CD14-positive monocyte (primary cell): ENCODE measurements at regions not wholly inside any gene's neighbourhood (a gene's known extent, or its start where the extent isn't known, plus 50 kb on each side); places are given as distances from the start of the nearest gene placed in this dataset.

Experiments used
- DNase-seq, 3 donors: peaks; one replicate each; pipeline ENCODE4 v3.0.0-alpha.2; 2011 to 2022
- H2AFZ ChIP-seq: 2 replicates; pipeline ENCODE4 v1.6.0; 2012; ENCODE audit warnings: mild to moderate bottlenecking, low read depth, low read length, inconsistent platforms; ENCODE audit not compliant: insufficient read depth, poor library complexity, severe bottlenecking
- H3K27ac ChIP-seq, 2 donors: 1 replicate in 1 of 2; 2 replicates in 1 of 2; pipeline ENCODE4 v1.5.1; 2012 to 2013; ENCODE audit warnings: low read length in 2 of 2, control low read depth in 1 of 2, inconsistent platforms in 1 of 2, low read depth in 1 of 2, mild to moderate bottlenecking in 1 of 2
- H3K27me3 ChIP-seq, 2 donors: one replicate each; pipeline versions ENCODE4 v1.6.0 to v1.6.1; 2011 to 2013; ENCODE audit warnings: low read length in 2 of 2; ENCODE audit not compliant: control insufficient read depth in 2 of 2, insufficient read depth in 2 of 2
- H3K36me3 ChIP-seq, 2 donors: replicated peaks in 1 of 2; 1 replicate in 1 of 2; 2 replicates in 1 of 2; pipeline versions ENCODE4 v1.5.1 to v1.6.1; 2012 to 2013; ENCODE audit warnings: low read length in 2 of 2, control low read depth in 1 of 2, inconsistent platforms in 1 of 2, mild to moderate bottlenecking in 1 of 2; ENCODE audit not compliant: insufficient read depth in 2 of 2, control insufficient read depth in 1 of 2
- H3K4me1 ChIP-seq, 2 donors: 1 replicate in 1 of 2; 2 replicates in 1 of 2; pipeline versions ENCODE4 v1.5.1 to v1.6.1; 2012 to 2013; ENCODE audit warnings: low read length in 2 of 2, control low read depth in 1 of 2, inconsistent platforms in 1 of 2, mild to moderate bottlenecking in 1 of 2, moderate library complexity in 1 of 2; ENCODE audit not compliant: insufficient read depth in 2 of 2, control insufficient read depth in 1 of 2
- H3K4me2 ChIP-seq: replicated peaks from 2 replicates; pipeline ENCODE3; 2012; ENCODE audit warnings: low read length, moderate library complexity, mild to moderate bottlenecking; ENCODE audit not compliant: poor library complexity, severe bottlenecking; ENCODE audit errors: extremely low read depth
- H3K4me3 ChIP-seq, 3 experiments: fragments of 200-600 bp in 1 of 3; sonication (generic) in 1 of 3; replicated peaks in 1 of 3; 1 replicate in 2 of 3; 2 replicates in 1 of 3; pipeline ENCODE4 v1.5.1; 2011 to 2013; ENCODE audit warnings: low read length in 3 of 3, mild to moderate bottlenecking in 3 of 3, control low read depth in 2 of 3, low read depth in 2 of 3, inconsistent platforms in 1 of 3, moderate library complexity in 1 of 3
- H3K79me2 ChIP-seq: 2 replicates; pipeline ENCODE4 v1.6.0; 2012; ENCODE audit warnings: mild to moderate bottlenecking, control low read depth, inconsistent platforms, low read length, moderate library complexity; ENCODE audit not compliant: insufficient read depth
- H3K9ac ChIP-seq: 2 replicates; pipeline ENCODE4 v1.6.0; 2017; ENCODE audit warnings: low read length, mild to moderate bottlenecking; ENCODE audit not compliant: insufficient read depth, poor library complexity, severe bottlenecking
- H3K9me3 ChIP-seq, 2 donors: replicated peaks in 1 of 2; 1 replicate in 1 of 2; 2 replicates in 1 of 2; pipeline versions ENCODE4 v1.5.1 to v1.6.1; 2012 to 2013; ENCODE audit warnings: low read length in 2 of 2, control low read depth in 1 of 2; ENCODE audit not compliant: control insufficient read depth in 1 of 2, insufficient read depth in 1 of 2
- H4K20me1 ChIP-seq: 2 replicates; pipeline ENCODE4 v1.6.0; 2012; ENCODE audit warnings: mild to moderate bottlenecking, low read length, control low read depth, moderate library complexity; ENCODE audit not compliant: insufficient read depth
- H3K27ac Mint-ChIP-seq, 7 donors: one replicate each; pipeline ENCODE4 v1.8.0; 2020; ENCODE audit warnings: mild to moderate bottlenecking in 7 of 7, mixed read lengths in 7 of 7, moderate library complexity in 6 of 7, inconsistent platforms in 2 of 7
- H3K27me3 Mint-ChIP-seq, 3 donors: one replicate each; pipeline ENCODE4 v1.8.0; 2021 to 2022; ENCODE audit warnings: low read depth in 3 of 3, mild to moderate bottlenecking in 3 of 3, mixed read lengths in 3 of 3, moderate library complexity in 3 of 3, inconsistent platforms in 1 of 3
- H3K36me3 Mint-ChIP-seq, 2 donors: one replicate each; pipeline ENCODE4 v1.8.0; 2020; ENCODE audit warnings: mixed read lengths in 2 of 2, inconsistent platforms in 1 of 2, mild to moderate bottlenecking in 1 of 2
- H3K4me1 Mint-ChIP-seq: one replicate; pipeline ENCODE4 v1.8.0; 2020; ENCODE audit warnings: mild to moderate bottlenecking, mixed read lengths
- H3K4me3 Mint-ChIP-seq, 2 donors: one replicate each; pipeline ENCODE4 v1.8.0; 2020; ENCODE audit warnings: mild to moderate bottlenecking in 2 of 2, mixed read lengths in 2 of 2, moderate library complexity in 1 of 2
- H3K9me3 Mint-ChIP-seq, 7 donors: one replicate each; pipeline ENCODE4 v1.8.0; 2020 to 2022; ENCODE audit warnings: mixed read lengths in 7 of 7, mild to moderate bottlenecking in 6 of 7, moderate library complexity in 6 of 7, inconsistent platforms in 2 of 7
- WGBS: methylation state at CpG from one replicate; pipeline ENCODE4 v1.1.5; 2013; ENCODE audit warnings: missing lambda C conversion rate; ENCODE audit not compliant: insufficient coverage; 5-methylcytosine and 5-hydroxymethylcytosine counted together
- intact Hi-C, 2 donors: fragments of 100-400 bp; cut with micrococcal nuclease; formaldehyde crosslinking; loops; one replicate each; pipeline versions ENCODE4 v1.15.0 to v1.15.1; 2023
- TF ChIP-seq, protein P1 (sequence below): fragments of 200-600 bp; IDR thresholded peaks from one replicate; pipeline ENCODE4 v1.8.0; 2022; ENCODE audit warnings: antibody characterized with exemption, mild to moderate bottlenecking

DNA sequence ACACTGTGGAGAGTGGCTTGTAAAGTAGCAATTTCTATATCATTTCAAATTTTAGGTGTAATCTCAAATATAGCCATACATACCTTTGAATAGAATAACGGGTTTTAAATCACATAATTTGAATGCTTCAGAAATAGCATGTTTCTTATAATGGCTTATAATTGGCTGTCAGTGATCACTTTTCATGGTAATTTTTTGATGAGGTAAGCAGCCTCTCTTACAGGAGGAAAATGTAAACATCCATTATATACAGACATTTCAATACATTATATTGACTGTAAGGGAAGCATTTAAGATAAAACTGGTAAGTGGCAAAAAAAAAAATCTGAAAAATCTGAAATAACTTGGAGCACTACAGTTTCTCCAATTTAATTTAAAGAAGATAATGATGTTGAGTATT lies 67.8 kb upstream of the PHACTR2 start:
- TF ChIP-seq, protein P1, sequence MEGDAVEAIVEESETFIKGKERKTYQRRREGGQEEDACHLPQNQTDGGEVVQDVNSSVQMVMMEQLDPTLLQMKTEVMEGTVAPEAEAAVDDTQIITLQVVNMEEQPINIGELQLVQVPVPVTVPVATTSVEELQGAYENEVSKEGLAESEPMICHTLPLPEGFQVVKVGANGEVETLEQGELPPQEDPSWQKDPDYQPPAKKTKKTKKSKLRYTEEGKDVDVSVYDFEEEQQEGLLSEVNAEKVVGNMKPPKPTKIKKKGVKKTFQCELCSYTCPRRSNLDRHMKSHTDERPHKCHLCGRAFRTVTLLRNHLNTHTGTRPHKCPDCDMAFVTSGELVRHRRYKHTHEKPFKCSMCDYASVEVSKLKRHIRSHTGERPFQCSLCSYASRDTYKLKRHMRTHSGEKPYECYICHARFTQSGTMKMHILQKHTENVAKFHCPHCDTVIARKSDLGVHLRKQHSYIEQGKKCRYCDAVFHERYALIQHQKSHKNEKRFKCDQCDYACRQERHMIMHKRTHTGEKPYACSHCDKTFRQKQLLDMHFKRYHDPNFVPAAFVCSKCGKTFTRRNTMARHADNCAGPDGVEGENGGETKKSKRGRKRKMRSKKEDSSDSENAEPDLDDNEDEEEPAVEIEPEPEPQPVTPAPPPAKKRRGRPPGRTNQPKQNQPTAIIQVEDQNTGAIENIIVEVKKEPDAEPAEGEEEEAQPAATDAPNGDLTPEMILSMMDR, result no peak
- Histone ChIP-seq H3K36me3 (no peaks in the 10 kb centered on the region), H3K9ac (no peak overlapping the region), H4K20me1 (peaks cover 17% of the 10 kb centered on the region), H3K9me3 (no peaks in the 10 kb centered on the region), H3K27ac (no peak overlapping the region), H3K4me2 (no peak overlapping the region), H2AFZ (no peak overlapping the region), H3K27me3 (no peaks in the 10 kb centered on the region), H3K79me2 (peaks cover 67% of the 10 kb centered on the region), H3K4me3 (no peak overlapping the region), H3K4me1 (peaks cover 9 to 15% of the 10 kb centered on the region in 2 donors)
- no CpG with 5 or more reads among the region's 1 CpG for WGBS
- no peak overlapping the region for H3K4me3 Mint-ChIP-seq
- peaks cover 14% of the 10 kb centered on the region for H3K4me1 Mint-ChIP-seq
- H3K27me3 Mint-ChIP-seq, result no peaks in the 10 kb centered on the region
- H3K36me3 Mint-ChIP-seq, result peaks cover 1 to 2% of the 10 kb centered on the region in 2 donors
- no peak overlapping the region for H3K27ac Mint-ChIP-seq
- peaks cover 0 to 5% (median 0%) of the 10 kb centered on the region in 7 donors for H3K9me3 Mint-ChIP-seq
- intact Hi-C loops, result no loop called here
- no peak for DNase-seq

DNA sequence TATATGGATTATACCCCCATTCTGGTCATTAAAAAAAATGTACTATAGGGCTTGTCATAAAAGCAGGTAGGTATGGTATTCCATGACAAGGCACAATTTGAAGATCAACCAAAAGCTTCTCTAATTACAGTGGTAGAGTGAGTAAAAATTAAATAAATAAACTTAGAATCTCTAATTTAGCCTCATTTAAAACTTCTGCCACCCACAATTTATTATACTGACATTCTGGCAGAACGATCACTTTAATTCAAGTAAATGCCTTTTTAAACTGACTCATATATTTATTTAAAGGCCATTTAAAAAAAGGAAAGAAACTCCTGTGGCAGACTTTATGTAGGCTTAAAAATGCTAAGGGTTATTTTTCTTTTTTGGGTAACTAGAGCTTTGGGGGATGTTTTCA lies 68.3 kb upstream of the PHACTR2 start:
- peaks cover 20% of the 10 kb centered on the region for H4K20me1 ChIP-seq
- WGBS, result no CpG with 5 or more reads among the region's 1 CpG
- Mint-ChIP-seq H3K9me3 (peaks cover 0 to 5% (median 0%) of the 10 kb centered on the region in 7 donors), H3K27ac (no peak overlapping the region), H3K27me3 (no peaks in the 10 kb centered on the region), H3K4me1 (peaks cover 12% of the 10 kb centered on the region), H3K36me3 (peaks cover 1 to 2% of the 10 kb centered on the region in 2 donors), H3K4me3 (no peak overlapping the region)
- peaks cover 63% of the 10 kb centered on the region for H3K79me2 ChIP-seq
- TF ChIP-seq, protein P1, result no peak
- no peak overlapping the region for H3K4me2 ChIP-seq
- H2AFZ ChIP-seq, result no peak overlapping the region
- no peaks in the 10 kb centered on the region for H3K27me3 ChIP-seq
- no peak overlapping the region for H3K4me3 ChIP-seq
- H3K4me1 ChIP-seq, result peaks cover 6 to 13% of the 10 kb centered on the region in 2 donors
- intact Hi-C loops, result no loop called here
- no peaks in the 10 kb centered on the region for H3K9me3 ChIP-seq
- no peak overlapping the region for H3K27ac ChIP-seq
- DNase-seq, result no peak
- no peaks in the 10 kb centered on the region for H3K36me3 ChIP-seq
- no peak overlapping the region for H3K9ac ChIP-seq
